K562 (cell line): ENCODE measurements at regions not wholly inside any gene's neighbourhood (a gene's known extent, or its start where the extent isn't known, plus 50 kb on each side); places are given as distances from the start of the nearest gene placed in this dataset.

Experiments used
- ATAC-seq: fragments of 200-7000 bp; cut with Tn5 transposase; 3 replicates; pipeline ENCODE4 v1.9.1; 2020; ENCODE audit warnings: moderate library complexity
- BruUV-seq: library from RNA; stranded (reverse); fragments of 400-500 nt; replicated peaks from 2 replicates; lab custom pipeline; 2021; lab: Mats Ljungman, UMichigan
- CTCF ChIA-PET: fragments of 300-600 bp; formaldehyde crosslinking; extraction: SDS; loops from one replicate; lab custom pipeline; 2021; ENCODE audit warnings: low intra/inter-chr PET ratio; lab: Yijun Ruan, JAX
- POLR2A ChIA-PET: fragments of 300-600, 350-650 bp; sonication (Branson Sonifier 250); formaldehyde crosslinking; extraction: SDS; loops from one replicate; lab custom pipeline; 2021; ENCODE audit warnings: antibody characterized with exemption, inconsistent platforms; lab: Yijun Ruan, JAX
- DNase-seq, 4 experiments: peaks; one replicate each; pipeline versions ENCODE4 v3.0.0 to v3.0.0-alpha.2; 2011 to 2018; ENCODE audit warnings: low spot score in 3 of 4, mixed read lengths in 3 of 4; ENCODE audit errors: extremely low read depth in 1 of 4
- FAIRE-seq: peaks from 2 replicates; lab custom pipeline; 2011; peaks lifted over from hg19 to GRCh38; lab: Jason Lieb, UNC
- H2AFZ ChIP-seq: 2 replicates; pipeline ENCODE4 v1.6.0; 2011; ENCODE audit warnings: low read depth, low read length, control low read depth, inconsistent platforms
- H3K27ac ChIP-seq: fragments of 200-600 bp; 3 replicates; pipeline ENCODE4 v1.8.0; 2011; ENCODE audit warnings: low read depth, mild to moderate bottlenecking, control low read depth, inconsistent platforms, low read length, moderate library complexity, mixed read lengths; ENCODE audit errors: extremely low read depth
- H3K27me3 ChIP-seq, 2 experiments: fragments of 300-600 bp in 1 of 2; 2 replicates in 1 of 2; 3 replicates in 1 of 2; pipeline versions ENCODE4 v1.6.0 to v1.8.0; 2011; ENCODE audit warnings: inconsistent platforms in 2 of 2, low read length in 2 of 2, mild to moderate bottlenecking in 1 of 2, mixed read lengths in 1 of 2, moderate library complexity in 1 of 2; ENCODE audit not compliant: control insufficient read depth in 2 of 2, insufficient read depth in 2 of 2
- H3K36me3 ChIP-seq: fragments of 300-600 bp; 3 replicates; pipeline ENCODE4 v1.8.0; 2011; ENCODE audit warnings: mild to moderate bottlenecking, low read length, inconsistent platforms; ENCODE audit not compliant: control insufficient read depth, insufficient read depth
- H3K4me1 ChIP-seq, 2 experiments: fragments of 200-600 bp in 1 of 2; replicated peaks in 1 of 2; 2 replicates in 1 of 2; 3 replicates in 1 of 2; pipeline versions ENCODE4 v1.5.1 to v1.8.0; 2011; ENCODE audit warnings: inconsistent platforms in 2 of 2, low read length in 2 of 2, mild to moderate bottlenecking in 1 of 2, mixed read lengths in 1 of 2, moderate library complexity in 1 of 2; ENCODE audit not compliant: control insufficient read depth in 2 of 2, insufficient read depth in 2 of 2
- H3K4me2 ChIP-seq: 2 replicates; pipeline ENCODE4 v1.6.1; 2011; ENCODE audit warnings: low read length, control low read depth, inconsistent platforms, mixed read lengths; ENCODE audit not compliant: insufficient read depth
- H3K4me3 ChIP-seq: fragments of 200-600 bp; sonication (generic), shearing (Covaris generic); 2 replicates; pipeline ENCODE4 v1.5.1; 2016; ENCODE audit warnings: control low read depth, inconsistent platforms
- H3K79me2 ChIP-seq: fragments of 200-600 bp; 3 replicates; pipeline ENCODE4 v1.8.0; 2011; ENCODE audit warnings: low read length, inconsistent platforms; ENCODE audit not compliant: control insufficient read depth, insufficient read depth
- H3K9ac ChIP-seq, 2 experiments: 2 replicates each; pipeline versions ENCODE4 v1.6.0 to v1.6.1; 2011; ENCODE audit warnings: low read depth in 2 of 2, low read length in 2 of 2, control low read depth in 1 of 2, inconsistent platforms in 1 of 2, mild to moderate bottlenecking in 1 of 2, mixed read lengths in 1 of 2; ENCODE audit not compliant: insufficient read depth in 1 of 2
- H3K9me1 ChIP-seq: one replicate; pipeline ENCODE4 v1.6.0; 2011; ENCODE audit warnings: inconsistent platforms, mild to moderate bottlenecking, low read length, moderate library complexity; ENCODE audit not compliant: control insufficient read depth, insufficient read depth
- H3K9me3 ChIP-seq: replicated peaks from 2 replicates; pipeline ENCODE4 v1.5.1; 2011; ENCODE audit warnings: low read depth, low read length, inconsistent platforms; ENCODE audit not compliant: control insufficient read depth, insufficient read depth
- H4K20me1 ChIP-seq: replicated peaks from 2 replicates; pipeline ENCODE4 v1.6.1; 2011; ENCODE audit warnings: low read length, inconsistent platforms, mixed read lengths; ENCODE audit not compliant: control insufficient read depth, insufficient read depth
- ELF4 ChIP-seq: fragments of 450-650 bp; formaldehyde crosslinking; IDR thresholded peaks from 2 replicates; pipeline ENCODE4 v1.4.0; 2022; ENCODE audit warnings: missing genetic modification characterization
- FOXJ2 ChIP-seq: fragments of 200-800 bp; sonication (Bioruptor generic); IDR thresholded peaks from 2 replicates; pipeline ENCODE4 v1.6.1; 2016; ENCODE audit warnings: missing genetic modification characterization, missing compliant biosample characterization
- HIVEP1 ChIP-seq: fragments of 250-450 bp; sonication (Bioruptor Pico); IDR thresholded peaks from 2 replicates; pipeline ENCODE4 v1.4.0; 2020; ENCODE audit warnings: mild to moderate bottlenecking
- KAT2B ChIP-seq: IDR thresholded peaks from one replicate; pipeline ENCODE4 v1.6.1; 2012; ENCODE audit warnings: low read depth, mild to moderate bottlenecking, control low read depth, inconsistent platforms, low read length, moderate library complexity
- KDM5B ChIP-seq: fragments of 200-600 bp; sonication (generic); IDR thresholded peaks from 2 replicates; pipeline ENCODE4 v1.6.1; 2012; ENCODE audit warnings: low read depth, mild to moderate bottlenecking, moderate library complexity, low read length, control low read depth, inconsistent platforms; ENCODE audit not compliant: insufficient replicate concordance
- LARP7 ChIP-seq: fragments of 450-650 bp; IDR thresholded peaks from 2 replicates; pipeline ENCODE4 v1.6.1; 2016
- PHB ChIP-seq: fragments of 250-450 bp; sonication (Bioruptor Pico); IDR thresholded peaks from 2 replicates; pipeline ENCODE4 v1.5.0; 2021
- PYGO2 ChIP-seq: fragments of 450-650 bp; IDR thresholded peaks from 2 replicates; pipeline ENCODE4 v1.6.1; 2016; ENCODE audit warnings: mild to moderate bottlenecking, missing genetic modification characterization, moderate library complexity, missing compliant biosample characterization
- RHOXF2B ChIP-seq: fragments of 250-450 bp; sonication (Bioruptor Pico); conservative IDR thresholded peaks from 2 replicates; pipeline ENCODE4 v1.5.1; 2021
- SRF ChIP-seq, 2 experiments: fragments of 250-450, 450-650 bp in 1 of 2; sonication (Bioruptor Pico) in 1 of 2; sonication (generic) in 1 of 2; formaldehyde crosslinking; IDR thresholded peaks; 2 replicates each; pipeline versions ENCODE4 v1.5.0 to v1.5.1; 2020 to 2022; ENCODE audit warnings: mild to moderate bottlenecking in 1 of 2, missing genetic modification reagents in 1 of 2
- WGBS: fragments of 100-300 bp; shearing (Covaris generic); methylation state at CpG from one replicate; pipeline ENCODE4 v1.1.6; 2016; ENCODE audit warnings: low coverage, mixed read lengths; ENCODE audit not compliant: insufficient coverage; ENCODE audit errors: missing lambda C conversion rate; 5-methylcytosine and 5-hydroxymethylcytosine counted together
- in situ Hi-C: fragments of 300-500 bp; cut with MboI; formaldehyde crosslinking; loops from 4 replicates; pipeline ENCODE4 v1.15.0; 2018; ENCODE audit warnings: inconsistent platforms, mixed read lengths
- intact Hi-C: fragments of 100-400 bp; cut with micrococcal nuclease; formaldehyde crosslinking; loops from 2 replicates; pipeline ENCODE4 v1.14.2; 2022

- no peak overlapping the region for H2AFZ ChIP-seq
- no peak overlapping the region for H3K4me3 ChIP-seq
- H3K79me2 ChIP-seq = no peaks in the 10 kb centered on the region
- H3K27me3 ChIP-seq = no peaks in the 10 kb centered on the region
- intact Hi-C loops (no loop called here), in situ Hi-C loops (no loop called here)
- no peak overlapping the region for H3K27ac ChIP-seq
- WGBS = 0% methylated on average over 3 of the region's 4 CpGs
- no peaks in the 10 kb centered on the region for H3K4me1 ChIP-seq
- H3K4me2 ChIP-seq = no peak overlapping the region
- no peaks in the 10 kb centered on the region for H3K9me3 ChIP-seq
- BruUV-seq = no TSS peak
- DNase-seq = no peak
- ATAC-seq = no peak
- POLR2A ChIA-PET = no interaction called here
- H4K20me1 ChIP-seq = no peaks in the 10 kb centered on the region
- no peaks in the 10 kb centered on the region for H3K36me3 ChIP-seq
- TF ChIP-seq LARP7 (no peak), KAT2B (no peak), KDM5B (no peak), ELF4 (no peak), FOXJ2 (no peak), PYGO2 (tag) (no peak), HIVEP1 (no peak), SRF (CRISPR knock-in tag; IDR thresholded peaks at IDR 0.05) (no peak), PHB (no peak), RHOXF2B (no peak)
- TF ChIP-seq, all 486 proteins: peak for 0
- Histone ChIP-seq H3K9ac (no peak overlapping the region), H3K9me1 (no peaks in the 10 kb centered on the region)
- CTCF ChIA-PET = no interaction called here
- FAIRE-seq = no peak
Observed at GRCh38 chr13:34152409-34152808, 334.5 kb downstream of the RFC3 start.
